ENCODE measurements at regions not wholly inside any gene's neighbourhood (a gene's known extent, or its start where the extent isn't known, plus 50 kb on each side); places are given as distances from the start of the nearest gene placed in this dataset.

DNA sequence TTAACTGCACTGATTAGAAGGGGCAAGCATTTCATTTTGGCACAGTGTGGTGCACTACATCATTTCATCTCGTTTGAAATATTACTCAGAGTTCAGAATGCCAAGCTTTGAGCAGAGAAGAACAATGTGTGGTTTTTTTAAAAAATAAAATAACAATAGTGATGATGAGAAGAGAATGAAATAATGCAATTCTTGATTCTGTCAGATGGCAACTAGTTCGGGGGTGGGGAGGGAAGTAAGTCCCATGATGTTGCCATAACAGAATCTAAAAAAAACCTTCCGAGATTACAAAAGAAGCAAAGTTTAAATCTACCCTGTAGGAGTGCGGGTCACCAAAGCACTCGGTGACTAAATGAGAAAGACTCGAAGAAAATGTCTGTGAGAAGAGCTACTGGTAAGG is 490.4 kb downstream of the NR4A2 start:
- H4K20me1 ChIP-seq (ENCODE audit: control insufficient read depth, insufficient read depth, low read length, poor library complexity, severe bottlenecking): no peaks in the 10 kb centered on the region
- ChIA-PET POLR2A (no interaction called here), CTCF (no interaction called here)
- ATAC-seq (ENCODE audit: low read depth): no peak
- H3K4me3 ChIP-seq (ENCODE audit: control extremely low read depth in 1 of 5, extremely low read depth in 1 of 5, insufficient read depth in 1 of 5, low read depth in 2 of 5, low read length in 4 of 5): no peak overlapping the region
- no peak overlapping the region for H3K27ac ChIP-seq (ENCODE audit: low read length in 2 of 2)
- DNase-seq: no peak
- Mint-ChIP-seq H3K4me1 (no peaks in the 10 kb centered on the region), H3K4me3 (no peak overlapping the region), H3K27me3 (no peaks in the 10 kb centered on the region), H3K27ac (no peak overlapping the region), H3K9me3 (ENCODE audit: insufficient read depth) (no peaks in the 10 kb centered on the region)
- H3K79me2 ChIP-seq (ENCODE audit: control insufficient read depth, insufficient read depth, low read length): no peaks in the 10 kb centered on the region
- no peaks in the 10 kb centered on the region for H3K9me3 ChIP-seq (ENCODE audit: control extremely low read depth in 1 of 3, control insufficient read depth in 2 of 3, insufficient read depth in 1 of 3, low read length in 2 of 3)
- no peak for TF ChIP-seq EZH2 (IDR thresholded peaks at IDR 0.05; ENCODE audit: borderline replicate concordance, insufficient read depth, low read depth, low read length, poor library complexity, severe bottlenecking)
- TF ChIP-seq, protein P1, sequence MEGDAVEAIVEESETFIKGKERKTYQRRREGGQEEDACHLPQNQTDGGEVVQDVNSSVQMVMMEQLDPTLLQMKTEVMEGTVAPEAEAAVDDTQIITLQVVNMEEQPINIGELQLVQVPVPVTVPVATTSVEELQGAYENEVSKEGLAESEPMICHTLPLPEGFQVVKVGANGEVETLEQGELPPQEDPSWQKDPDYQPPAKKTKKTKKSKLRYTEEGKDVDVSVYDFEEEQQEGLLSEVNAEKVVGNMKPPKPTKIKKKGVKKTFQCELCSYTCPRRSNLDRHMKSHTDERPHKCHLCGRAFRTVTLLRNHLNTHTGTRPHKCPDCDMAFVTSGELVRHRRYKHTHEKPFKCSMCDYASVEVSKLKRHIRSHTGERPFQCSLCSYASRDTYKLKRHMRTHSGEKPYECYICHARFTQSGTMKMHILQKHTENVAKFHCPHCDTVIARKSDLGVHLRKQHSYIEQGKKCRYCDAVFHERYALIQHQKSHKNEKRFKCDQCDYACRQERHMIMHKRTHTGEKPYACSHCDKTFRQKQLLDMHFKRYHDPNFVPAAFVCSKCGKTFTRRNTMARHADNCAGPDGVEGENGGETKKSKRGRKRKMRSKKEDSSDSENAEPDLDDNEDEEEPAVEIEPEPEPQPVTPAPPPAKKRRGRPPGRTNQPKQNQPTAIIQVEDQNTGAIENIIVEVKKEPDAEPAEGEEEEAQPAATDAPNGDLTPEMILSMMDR (IDR thresholded peaks at IDR 0.05): no peak
- H3K36me3 ChIP-seq (replicated peaks in 1 of 2; ENCODE audit: control extremely low read depth in 1 of 2, control insufficient read depth in 1 of 2, extremely low read depth in 1 of 2, insufficient read depth in 2 of 2, low read length in 1 of 2): no peaks in the 10 kb centered on the region
- no peak overlapping the region for H2AFZ ChIP-seq (ENCODE audit: insufficient read depth, low read depth, low read length, poor library complexity, severe bottlenecking)
- H3K4me1 ChIP-seq (ENCODE audit: control insufficient read depth in 2 of 2, insufficient read depth in 2 of 2, low read length in 2 of 2): no peaks in the 10 kb centered on the region
- intact Hi-C loops (cut with micrococcal nuclease): no loop called here
- no peak overlapping the region for H3K9ac ChIP-seq (ENCODE audit: low read length)
- no peak overlapping the region for H3K4me2 ChIP-seq (replicated peaks; ENCODE audit: low read depth, low read length, poor library complexity, severe bottlenecking)
- no peaks in the 10 kb centered on the region for H3K27me3 ChIP-seq (replicated peaks in 1 of 4; ENCODE audit: control extremely low read depth in 1 of 4, control insufficient read depth in 3 of 4, insufficient read depth in 4 of 4, low read length in 3 of 4)
- 94% methylated on average over 3 of the region's 6 CpGs for WGBS (ENCODE audit: insufficient coverage)

DNA sequence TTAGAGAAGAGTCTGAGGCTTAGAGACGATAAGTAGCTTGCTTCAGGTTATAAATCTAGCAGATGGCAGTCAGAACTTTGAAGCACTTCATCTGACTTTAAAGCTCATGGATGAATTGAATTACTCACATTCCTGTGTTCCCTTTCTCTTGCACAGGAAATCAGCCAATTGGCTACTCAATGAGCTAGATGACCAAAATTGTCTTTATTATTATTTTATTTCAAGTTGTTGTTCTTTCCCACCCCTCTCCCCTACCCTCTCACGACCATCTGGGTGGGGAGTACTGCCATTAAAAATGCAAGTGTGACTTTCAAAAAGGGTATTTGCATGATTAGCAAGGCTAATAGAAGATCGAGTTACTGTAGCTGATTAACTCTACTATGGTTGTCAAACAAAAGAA is 491.1 kb downstream of the NR4A2 start:
- DNase-seq (no peak), ATAC-seq (ENCODE audit: low read depth) (no peak)
- no peak overlapping the region for H3K27ac ChIP-seq (ENCODE audit: low read length in 2 of 2)
- no peak overlapping the region for H3K4me2 ChIP-seq (replicated peaks; ENCODE audit: low read depth, low read length, poor library complexity, severe bottlenecking)
- no peaks in the 10 kb centered on the region for H3K4me1 Mint-ChIP-seq
- intact Hi-C loops (cut with micrococcal nuclease): no loop called here
- no CpG with 5 or more reads among the region's 3 CpGs for WGBS (ENCODE audit: insufficient coverage)
- no peak overlapping the region for H3K9ac ChIP-seq (ENCODE audit: low read length)
- no peaks in the 10 kb centered on the region for H3K9me3 ChIP-seq (ENCODE audit: control extremely low read depth in 1 of 3, control insufficient read depth in 2 of 3, insufficient read depth in 1 of 3, low read length in 2 of 3)
- no peak overlapping the region for H3K4me3 ChIP-seq (ENCODE audit: control extremely low read depth in 1 of 5, extremely low read depth in 1 of 5, insufficient read depth in 1 of 5, low read depth in 2 of 5, low read length in 4 of 5)
- no peaks in the 10 kb centered on the region for H3K9me3 Mint-ChIP-seq (ENCODE audit: insufficient read depth)
- no peak overlapping the region for H3K27ac Mint-ChIP-seq
- H3K4me1 ChIP-seq (ENCODE audit: control insufficient read depth in 2 of 2, insufficient read depth in 2 of 2, low read length in 2 of 2): no peaks in the 10 kb centered on the region
- no peak overlapping the region for H2AFZ ChIP-seq (ENCODE audit: insufficient read depth, low read depth, low read length, poor library complexity, severe bottlenecking)
- no peaks in the 10 kb centered on the region for H3K79me2 ChIP-seq (ENCODE audit: control insufficient read depth, insufficient read depth, low read length)
- no peaks in the 10 kb centered on the region for H3K27me3 Mint-ChIP-seq
- H3K4me3 Mint-ChIP-seq: no peak overlapping the region
- no peaks in the 10 kb centered on the region for H3K27me3 ChIP-seq (replicated peaks in 1 of 4; ENCODE audit: control extremely low read depth in 1 of 4, control insufficient read depth in 3 of 4, insufficient read depth in 4 of 4, low read length in 3 of 4)
- H4K20me1 ChIP-seq (ENCODE audit: control insufficient read depth, insufficient read depth, low read length, poor library complexity, severe bottlenecking): no peaks in the 10 kb centered on the region
- TF ChIP-seq, protein P1 (IDR thresholded peaks at IDR 0.05): no peak
- TF ChIP-seq EZH2 (IDR thresholded peaks at IDR 0.05; ENCODE audit: borderline replicate concordance, insufficient read depth, low read depth, low read length, poor library complexity, severe bottlenecking): no peak
- POLR2A ChIA-PET: no interaction called here
- CTCF ChIA-PET: no interaction called here
- no peaks in the 10 kb centered on the region for H3K36me3 ChIP-seq (replicated peaks in 1 of 2; ENCODE audit: control extremely low read depth in 1 of 2, control insufficient read depth in 1 of 2, extremely low read depth in 1 of 2, insufficient read depth in 2 of 2, low read length in 1 of 2)

Measured in B cell (primary cell).